ENCODE measurements at regions not wholly inside any gene's neighbourhood (a gene's known extent, or its start where the extent isn't known, plus 50 kb on each side); places are given as distances from the start of the nearest gene placed in this dataset.

DNA sequence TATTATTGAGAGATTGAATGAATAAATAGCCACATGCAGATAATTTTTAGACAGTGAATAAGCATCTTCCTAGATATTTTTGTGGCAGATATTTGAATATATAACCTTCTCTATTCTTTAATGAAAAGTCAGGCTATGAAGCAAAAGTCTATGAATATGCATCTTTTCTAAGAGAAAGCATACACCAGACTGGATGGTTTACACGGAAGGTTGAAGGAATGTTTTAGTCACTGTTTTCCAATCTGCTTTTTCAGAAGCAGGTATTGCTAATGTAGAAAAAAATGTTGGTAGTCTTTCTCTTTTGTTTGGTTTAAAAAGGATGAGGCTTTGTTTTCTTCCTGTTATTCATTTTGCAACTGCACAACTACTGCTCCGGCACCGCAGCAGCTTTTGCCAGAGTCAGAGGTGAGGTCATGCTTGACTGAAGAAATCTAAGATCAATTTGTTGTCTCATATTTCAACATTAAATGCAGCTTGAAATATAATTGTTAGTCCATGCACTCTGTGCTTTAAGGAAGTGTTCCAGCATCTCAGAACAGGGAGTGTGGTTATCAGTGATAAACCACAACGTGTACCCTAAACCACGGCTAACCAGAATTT lies 1540.8 kb upstream of the PIK3C3 start:
- no peaks in the 10 kb centered on the region for H3K27me3 ChIP-seq (ENCODE audit: control insufficient read depth in 4 of 4, insufficient read depth in 4 of 4, low read length in 3 of 4)
- no peaks in the 10 kb centered on the region for H3K4me1 ChIP-seq (ENCODE audit: control insufficient read depth in 4 of 4, insufficient read depth in 4 of 4, low read length in 3 of 4)
- 35% methylated on average over 5 of the region's 5 CpGs for WGBS
- no peak overlapping the region for H3K9ac ChIP-seq (ENCODE audit: low read depth in 1 of 2, low read length in 2 of 2)
- no peak overlapping the region for H3K4me3 ChIP-seq (ENCODE audit: low read depth in 1 of 3, low read length in 3 of 3)
- no peak for TF ChIP-seq FOXA2 (IDR thresholded peaks at IDR 0.05)
- no peak for TF ChIP-seq SP1 (IDR thresholded peaks at IDR 0.05)
- TF ChIP-seq, protein P1, sequence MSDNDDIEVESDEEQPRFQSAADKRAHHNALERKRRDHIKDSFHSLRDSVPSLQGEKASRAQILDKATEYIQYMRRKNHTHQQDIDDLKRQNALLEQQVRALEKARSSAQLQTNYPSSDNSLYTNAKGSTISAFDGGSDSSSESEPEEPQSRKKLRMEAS (IDR thresholded peaks at IDR 0.05) = no peak
- TF ChIP-seq, protein P2, sequence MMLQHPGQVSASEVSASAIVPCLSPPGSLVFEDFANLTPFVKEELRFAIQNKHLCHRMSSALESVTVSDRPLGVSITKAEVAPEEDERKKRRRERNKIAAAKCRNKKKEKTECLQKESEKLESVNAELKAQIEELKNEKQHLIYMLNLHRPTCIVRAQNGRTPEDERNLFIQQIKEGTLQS (IDR thresholded peaks at IDR 0.05) = no peak
- no peak for TF ChIP-seq YY1 (IDR thresholded peaks at IDR 0.05)
- TF ChIP-seq HNF4A (conservative IDR thresholded peaks at IDR 0.05) = no peak
- TF ChIP-seq, protein P3, sequence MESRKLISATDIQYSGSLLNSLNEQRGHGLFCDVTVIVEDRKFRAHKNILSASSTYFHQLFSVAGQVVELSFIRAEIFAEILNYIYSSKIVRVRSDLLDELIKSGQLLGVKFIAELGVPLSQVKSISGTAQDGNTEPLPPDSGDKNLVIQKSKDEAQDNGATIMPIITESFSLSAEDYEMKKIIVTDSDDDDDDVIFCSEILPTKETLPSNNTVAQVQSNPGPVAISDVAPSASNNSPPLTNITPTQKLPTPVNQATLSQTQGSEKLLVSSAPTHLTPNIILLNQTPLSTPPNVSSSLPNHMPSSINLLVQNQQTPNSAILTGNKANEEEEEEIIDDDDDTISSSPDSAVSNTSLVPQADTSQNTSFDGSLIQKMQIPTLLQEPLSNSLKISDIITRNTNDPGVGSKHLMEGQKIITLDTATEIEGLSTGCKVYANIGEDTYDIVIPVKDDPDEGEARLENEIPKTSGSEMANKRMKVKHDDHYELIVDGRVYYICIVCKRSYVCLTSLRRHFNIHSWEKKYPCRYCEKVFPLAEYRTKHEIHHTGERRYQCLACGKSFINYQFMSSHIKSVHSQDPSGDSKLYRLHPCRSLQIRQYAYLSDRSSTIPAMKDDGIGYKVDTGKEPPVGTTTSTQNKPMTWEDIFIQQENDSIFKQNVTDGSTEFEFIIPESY (IDR thresholded peaks at IDR 0.05) = no peak
- TF ChIP-seq TAF1 (conservative IDR thresholded peaks at IDR 0.05) = no peak
- TF ChIP-seq RAD21 (IDR thresholded peaks at IDR 0.05) = no peak
- TF ChIP-seq NR2F2 (IDR thresholded peaks at IDR 0.05) = no peak
- TF ChIP-seq RXRA (IDR thresholded peaks at IDR 0.05) = no peak
- TF ChIP-seq HNF4G (IDR thresholded peaks at IDR 0.05) = no peak
- no peak for TF ChIP-seq EGR1 (IDR thresholded peaks at IDR 0.05; ENCODE audit: low read depth in 2 of 2)
- no peak for TF ChIP-seq FOXA1 (IDR thresholded peaks at IDR 0.05)
- TF ChIP-seq, protein P4, sequence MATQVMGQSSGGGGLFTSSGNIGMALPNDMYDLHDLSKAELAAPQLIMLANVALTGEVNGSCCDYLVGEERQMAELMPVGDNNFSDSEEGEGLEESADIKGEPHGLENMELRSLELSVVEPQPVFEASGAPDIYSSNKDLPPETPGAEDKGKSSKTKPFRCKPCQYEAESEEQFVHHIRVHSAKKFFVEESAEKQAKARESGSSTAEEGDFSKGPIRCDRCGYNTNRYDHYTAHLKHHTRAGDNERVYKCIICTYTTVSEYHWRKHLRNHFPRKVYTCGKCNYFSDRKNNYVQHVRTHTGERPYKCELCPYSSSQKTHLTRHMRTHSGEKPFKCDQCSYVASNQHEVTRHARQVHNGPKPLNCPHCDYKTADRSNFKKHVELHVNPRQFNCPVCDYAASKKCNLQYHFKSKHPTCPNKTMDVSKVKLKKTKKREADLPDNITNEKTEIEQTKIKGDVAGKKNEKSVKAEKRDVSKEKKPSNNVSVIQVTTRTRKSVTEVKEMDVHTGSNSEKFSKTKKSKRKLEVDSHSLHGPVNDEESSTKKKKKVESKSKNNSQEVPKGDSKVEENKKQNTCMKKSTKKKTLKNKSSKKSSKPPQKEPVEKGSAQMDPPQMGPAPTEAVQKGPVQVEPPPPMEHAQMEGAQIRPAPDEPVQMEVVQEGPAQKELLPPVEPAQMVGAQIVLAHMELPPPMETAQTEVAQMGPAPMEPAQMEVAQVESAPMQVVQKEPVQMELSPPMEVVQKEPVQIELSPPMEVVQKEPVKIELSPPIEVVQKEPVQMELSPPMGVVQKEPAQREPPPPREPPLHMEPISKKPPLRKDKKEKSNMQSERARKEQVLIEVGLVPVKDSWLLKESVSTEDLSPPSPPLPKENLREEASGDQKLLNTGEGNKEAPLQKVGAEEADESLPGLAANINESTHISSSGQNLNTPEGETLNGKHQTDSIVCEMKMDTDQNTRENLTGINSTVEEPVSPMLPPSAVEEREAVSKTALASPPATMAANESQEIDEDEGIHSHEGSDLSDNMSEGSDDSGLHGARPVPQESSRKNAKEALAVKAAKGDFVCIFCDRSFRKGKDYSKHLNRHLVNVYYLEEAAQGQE (IDR thresholded peaks at IDR 0.05) = no peak
- no peak for TF ChIP-seq GABPA (IDR thresholded peaks at IDR 0.05 in 1 of 2, conservative IDR thresholded peaks at IDR 0.05 in 1 of 2)
- H3K36me3 ChIP-seq (ENCODE audit: control insufficient read depth in 4 of 4, insufficient read depth in 3 of 4, low read depth in 1 of 4, low read length in 3 of 4) = no peaks in the 10 kb centered on the region
- no peaks in the 10 kb centered on the region for H3K9me3 ChIP-seq (ENCODE audit: control insufficient read depth in 4 of 4, low read length in 3 of 4)
- no peak for DNase-seq (ENCODE audit: low spot score)
- no peak overlapping the region for H3K27ac ChIP-seq (ENCODE audit: low read depth in 1 of 2, low read length in 2 of 2)

DNA sequence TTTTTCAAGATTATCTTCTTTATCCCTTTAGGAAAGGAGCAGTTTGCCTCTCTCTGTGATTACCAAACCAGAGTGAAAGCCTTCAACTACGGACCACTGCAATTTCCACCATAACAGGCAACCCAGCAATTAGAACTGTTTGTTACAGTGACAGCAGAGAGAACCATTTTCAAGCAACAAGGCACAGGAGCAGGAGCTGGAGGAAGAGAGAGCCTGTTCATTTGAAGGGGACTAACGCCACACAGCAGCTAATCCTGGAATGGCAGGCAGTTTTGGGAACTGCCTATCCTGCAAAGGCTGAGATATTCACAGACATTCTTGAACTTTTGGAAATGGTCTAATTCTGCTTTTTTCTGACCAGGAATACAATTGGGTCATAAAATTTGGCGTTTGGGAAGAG lies 1541.9 kb upstream of the PIK3C3 start:
- no peaks in the 10 kb centered on the region for H3K36me3 ChIP-seq (ENCODE audit: control insufficient read depth in 4 of 4, insufficient read depth in 3 of 4, low read depth in 1 of 4, low read length in 3 of 4)
- H3K9ac ChIP-seq (ENCODE audit: low read depth in 1 of 2, low read length in 2 of 2) = no peak overlapping the region
- DNase-seq (ENCODE audit: low spot score) = no peak
- no peak overlapping the region for H3K4me3 ChIP-seq (ENCODE audit: low read depth in 1 of 3, low read length in 3 of 3)
- WGBS = 26% methylated on average over 3 of the region's 3 CpGs
- H3K4me1 ChIP-seq (ENCODE audit: control insufficient read depth in 4 of 4, insufficient read depth in 4 of 4, low read length in 3 of 4) = no peaks in the 10 kb centered on the region
- no peaks in the 10 kb centered on the region for H3K27me3 ChIP-seq (ENCODE audit: control insufficient read depth in 4 of 4, insufficient read depth in 4 of 4, low read length in 3 of 4)
- H3K9me3 ChIP-seq (ENCODE audit: control insufficient read depth in 4 of 4, low read length in 3 of 4) = no peaks in the 10 kb centered on the region
- TF ChIP-seq SP1 (IDR thresholded peaks at IDR 0.05) (no peak), HNF4G (IDR thresholded peaks at IDR 0.05) (no peak)
- TF ChIP-seq, protein P2 (IDR thresholded peaks at IDR 0.05) = no peak
- H3K27ac ChIP-seq (ENCODE audit: low read depth in 1 of 2, low read length in 2 of 2) = no peak overlapping the region

Data from liver (tissue), 7 donors.